AG09309 (cell line): ENCODE measurements at regions not wholly inside any gene's neighbourhood (a gene's known extent, or its start where the extent isn't known, plus 50 kb on each side); places are given as distances from the start of the nearest gene placed in this dataset.

Experiments used
- DNase-seq: peaks from one replicate; pipeline ENCODE4 v3.0.0-alpha.2; 2010; ENCODE audit warnings: low read depth
- H3K4me3 ChIP-seq: 2 replicates; pipeline ENCODE4 v1.5.1; 2011; ENCODE audit warnings: mild to moderate bottlenecking, low read depth, low read length, moderate library complexity; ENCODE audit not compliant: control insufficient read depth
- CTCF ChIP-seq: IDR thresholded peaks from 2 replicates; pipeline ENCODE4 v1.5.1; 2011; ENCODE audit warnings: mild to moderate bottlenecking, low read depth, low read length, inconsistent platforms; ENCODE audit not compliant: insufficient read depth, control insufficient read depth; ENCODE audit errors: missing control alignments

- no peak for TF ChIP-seq CTCF
- no peak for DNase-seq
- no peak overlapping the region for H3K4me3 ChIP-seq
Observed at GRCh38 chr15:77685082-77685815, 52.5 kb upstream of the LINGO1 start.

GRCh38 chr15:77684341-77685081 lies 51.8 kb upstream of the LINGO1 start:
- TF ChIP-seq CTCF, result no peak
- no peak overlapping the region for H3K4me3 ChIP-seq
- DNase-seq, result no peak

DNA sequence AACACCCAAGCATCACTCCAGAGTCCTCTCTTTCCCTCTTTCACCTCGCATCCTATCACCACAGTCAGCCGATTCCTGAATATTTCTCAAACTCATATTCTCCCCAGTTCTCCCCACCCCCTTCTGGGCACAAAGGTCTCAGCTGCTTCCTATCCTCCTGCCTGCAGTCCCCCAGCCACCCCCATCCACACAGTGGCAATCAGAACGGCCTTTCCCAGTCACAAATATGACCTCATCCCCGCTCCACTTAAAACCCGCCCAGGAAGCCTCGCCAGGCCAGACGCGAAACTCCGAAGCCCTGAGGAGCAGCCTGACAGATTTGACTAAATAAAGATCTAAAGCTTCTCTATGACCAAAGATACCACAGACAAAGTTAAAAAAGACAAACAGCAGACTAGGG lies 49.9 kb upstream of the LINGO1 start:
- no peak overlapping the region for H3K4me3 ChIP-seq
- no peak for DNase-seq
- no peak for TF ChIP-seq CTCF
